A673 (cell line): ENCODE measurements at regions not wholly inside any gene's neighbourhood (a gene's known extent, or its start where the extent isn't known, plus 50 kb on each side); places are given as distances from the start of the nearest gene placed in this dataset.

Experiments used
- EZH2 ChIP-seq: fragments of 200-600 bp; sonication (generic); IDR thresholded peaks from 2 replicates; pipeline ENCODE4 v1.6.1; 2017; ENCODE audit warnings: borderline replicate concordance, low read depth, mild to moderate bottlenecking, mixed read lengths, antibody characterized with exemption, low read length; ENCODE audit not compliant: poor library complexity, severe bottlenecking
- TF ChIP-seq, protein P1 (sequence below): fragments of 300-800, 200-600 bp; sonication (generic); conservative IDR thresholded peaks from 2 replicates; pipeline ENCODE4 v1.5.1; 2017; ENCODE audit warnings: low read depth, mild to moderate bottlenecking, antibody characterized with exemption, low read length, moderate library complexity, mixed read lengths

DNA sequence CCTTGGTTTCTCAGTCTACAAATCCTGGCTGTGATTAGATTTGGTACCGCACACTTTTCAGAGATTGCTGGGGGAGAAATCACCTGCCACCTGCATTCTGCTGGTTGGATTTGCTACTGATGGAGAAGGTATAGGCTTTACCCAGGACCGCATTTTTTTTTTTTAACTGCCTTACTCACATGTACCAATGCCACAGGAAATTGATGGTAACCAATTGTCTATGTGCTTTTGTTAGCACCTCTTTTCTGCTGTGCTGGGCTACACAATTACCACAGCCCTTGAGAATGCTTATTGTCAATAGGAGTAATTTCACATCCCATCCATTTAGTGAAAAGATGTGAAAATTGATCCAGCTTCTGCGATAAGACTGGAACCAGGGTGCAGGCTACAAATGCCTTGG is 74.4 kb upstream of the TANC2 start:
- TF ChIP-seq, protein P1, sequence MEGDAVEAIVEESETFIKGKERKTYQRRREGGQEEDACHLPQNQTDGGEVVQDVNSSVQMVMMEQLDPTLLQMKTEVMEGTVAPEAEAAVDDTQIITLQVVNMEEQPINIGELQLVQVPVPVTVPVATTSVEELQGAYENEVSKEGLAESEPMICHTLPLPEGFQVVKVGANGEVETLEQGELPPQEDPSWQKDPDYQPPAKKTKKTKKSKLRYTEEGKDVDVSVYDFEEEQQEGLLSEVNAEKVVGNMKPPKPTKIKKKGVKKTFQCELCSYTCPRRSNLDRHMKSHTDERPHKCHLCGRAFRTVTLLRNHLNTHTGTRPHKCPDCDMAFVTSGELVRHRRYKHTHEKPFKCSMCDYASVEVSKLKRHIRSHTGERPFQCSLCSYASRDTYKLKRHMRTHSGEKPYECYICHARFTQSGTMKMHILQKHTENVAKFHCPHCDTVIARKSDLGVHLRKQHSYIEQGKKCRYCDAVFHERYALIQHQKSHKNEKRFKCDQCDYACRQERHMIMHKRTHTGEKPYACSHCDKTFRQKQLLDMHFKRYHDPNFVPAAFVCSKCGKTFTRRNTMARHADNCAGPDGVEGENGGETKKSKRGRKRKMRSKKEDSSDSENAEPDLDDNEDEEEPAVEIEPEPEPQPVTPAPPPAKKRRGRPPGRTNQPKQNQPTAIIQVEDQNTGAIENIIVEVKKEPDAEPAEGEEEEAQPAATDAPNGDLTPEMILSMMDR: no peak
- no peak for TF ChIP-seq EZH2
